ENCODE measurements at regions not wholly inside any gene's neighbourhood (a gene's known extent, or its start where the extent isn't known, plus 50 kb on each side); places are given as distances from the start of the nearest gene placed in this dataset.
A peak's percentile ranks its signal among the peaks of the same experiment; 100 is the strongest.

- Histone ChIP-seq H3K36me3 (no peaks in the 10 kb centered on the region), H3K9me3 (no peaks in the 10 kb centered on the region), H3K27ac (peak overlapping the region in 1 of 4 donors; percentile 98), H3K27me3 (no peaks in the 10 kb centered on the region), H3K4me3 (no peak overlapping the region), H3K4me1 (peaks cover 0 to 29% (median 10%) of the 10 kb centered on the region in 4 donors)
- TF ChIP-seq EP300 (IDR thresholded peaks at IDR 0.05) = no peak
- no peak for DNase-seq (ENCODE audit: low spot score in 2 of 2)
- 95 to 97% methylated on average over 7 of the region's 7 CpGs for WGBS, 2 donors
Observed at GRCh38 chr10:3478632-3479240, 306.2 kb upstream of the PITRM1 start.

GRCh38 chr10:3478153-3478552 is 305.6 kb upstream of the PITRM1 start:
- peak overlapping the region in 1 of 4 donors; percentile 98 for H3K27ac ChIP-seq

GRCh38 chr10:3477683-3478082 is 305.1 kb upstream of the PITRM1 start:
- DNase-seq (ENCODE audit: low spot score in 2 of 2) = no peak
- 51 to 53% methylated on average over 3 of the region's 3 CpGs for WGBS, 2 donors
- H3K27ac ChIP-seq = peak overlapping the region in 1 of 4 donors; percentile 98

More at GRCh38 chr10:3478153-3478552, 305.6 kb upstream of the PITRM1 start:
- no peak for TF ChIP-seq EP300 (IDR thresholded peaks at IDR 0.05)
- TF ChIP-seq POLR2A (IDR thresholded peaks at IDR 0.05) = no peak
- TF ChIP-seq CTCF (IDR thresholded peaks at IDR 0.05) = no peak
- Histone ChIP-seq H3K36me3 (no peaks in the 10 kb centered on the region), H3K4me1 (peaks cover 0 to 30% (median 14%) of the 10 kb centered on the region in 4 donors), H3K4me3 (no peak overlapping the region), H3K9me3 (no peaks in the 10 kb centered on the region), H3K27me3 (no peaks in the 10 kb centered on the region)
- no peak for DNase-seq (ENCODE audit: low spot score in 2 of 2)
- 94% methylated on average over 2 of the region's 2 CpGs for WGBS, 2 donors

GRCh38 chr10:3476640-3477448 is 304.3 kb upstream of the PITRM1 start:
- Histone ChIP-seq H3K4me3 (no peak overlapping the region), H3K9me3 (no peaks in the 10 kb centered on the region), H3K27me3 (no peaks in the 10 kb centered on the region), H3K36me3 (no peaks in the 10 kb centered on the region), H3K27ac (peak overlapping the region in 1 of 4 donors; percentile 98), H3K4me1 (peaks cover 0 to 30% (median 12%) of the 10 kb centered on the region in 4 donors)
- DNase-seq (ENCODE audit: low spot score in 2 of 2) = no peak
- TF ChIP-seq POLR2A (IDR thresholded peaks at IDR 0.05) (no peak), CTCF (IDR thresholded peaks at IDR 0.05) (peak in 1 of 5 experiments; percentile 1)
- WGBS, 2 donors = 89% methylated on average over 12 of the region's 12 CpGs

More at GRCh38 chr10:3477683-3478082, 305.1 kb upstream of the PITRM1 start:
- TF ChIP-seq EP300 (IDR thresholded peaks at IDR 0.05) = peak in 1 of 2 donors; percentile 35
- no peak for TF ChIP-seq CTCF (IDR thresholded peaks at IDR 0.05)
- TF ChIP-seq POLR2A (IDR thresholded peaks at IDR 0.05) = no peak
- no peaks in the 10 kb centered on the region for H3K9me3 ChIP-seq
- H3K27me3 ChIP-seq = no peaks in the 10 kb centered on the region
- H3K4me1 ChIP-seq = peaks cover 0 to 32% (median 15%) of the 10 kb centered on the region in 4 donors
- H3K36me3 ChIP-seq = no peaks in the 10 kb centered on the region
- no peak overlapping the region for H3K4me3 ChIP-seq

GRCh38 chr10:3476186-3476585 is 303.6 kb upstream of the PITRM1 start:
- Histone ChIP-seq H3K4me1 (peaks cover 0 to 34% (median 11%) of the 10 kb centered on the region in 4 donors), H3K9me3 (no peaks in the 10 kb centered on the region), H3K4me3 (no peak overlapping the region), H3K27ac (peak overlapping the region in 2 of 4 donors; percentile 1 to 98), H3K36me3 (no peaks in the 10 kb centered on the region), H3K27me3 (no peaks in the 10 kb centered on the region)
- TF ChIP-seq CTCF (IDR thresholded peaks at IDR 0.05) (peak in 2 of 5 experiments; percentile 5 to 19), POLR2A (IDR thresholded peaks at IDR 0.05) (no peak), EP300 (IDR thresholded peaks at IDR 0.05) (peak in 1 of 2 donors; percentile 15)
- no peak for DNase-seq (ENCODE audit: low spot score in 2 of 2)
- WGBS, 2 donors = 76 to 85% methylated on average over 10 of the region's 10 CpGs
